ENCODE measurements at regions not wholly inside any gene's neighbourhood (a gene's known extent, or its start where the extent isn't known, plus 50 kb on each side); places are given as distances from the start of the nearest gene placed in this dataset.

DNA sequence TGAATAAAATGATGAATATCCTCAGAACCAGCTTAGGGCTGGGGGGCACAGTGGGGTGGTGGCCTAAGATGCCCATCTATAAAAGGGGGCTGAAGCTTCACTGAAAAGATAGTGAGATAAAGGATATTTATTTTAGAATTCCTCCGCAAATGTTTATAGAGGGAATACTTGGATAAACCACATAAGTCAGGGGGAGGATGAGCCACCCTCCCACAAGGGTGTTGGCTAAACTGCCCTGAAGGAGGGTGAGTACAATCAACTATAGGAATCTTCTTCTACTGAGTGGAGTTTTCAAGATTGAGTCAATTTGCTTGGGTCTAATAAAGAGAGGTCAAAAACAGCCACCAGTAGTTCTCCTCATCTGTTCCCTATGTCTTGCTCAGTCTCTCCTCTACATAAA is 114.5 kb upstream of the TANK start:
- no peaks in the 10 kb centered on the region for H4K20me1 ChIP-seq (replicated peaks; ENCODE audit: insufficient read depth)
- no peaks in the 10 kb centered on the region for H3K27me3 Mint-ChIP-seq (ENCODE audit: insufficient read depth, low read depth, poor library complexity)
- peaks cover 34% of the 10 kb centered on the region for H3K4me1 ChIP-seq (ENCODE audit: insufficient read depth)
- H3F3A ChIP-seq (replicated peaks; ENCODE audit: low read depth): no peaks in the 10 kb centered on the region
- no peak for DNase-seq (ENCODE audit: low spot score)
- H2AFZ ChIP-seq: 0 out of 2 replicates have a peak overlapping the region, but pooled peaks have one; percentile 28
- peaks cover 10% of the 10 kb centered on the region; the same call in 1 of the 2 replicates for H3K9me2 ChIP-seq (ENCODE audit: insufficient read depth)
- no peak for TF ChIP-seq ZNF114 (CRISPR knock-in tag; IDR thresholded peaks at IDR 0.05)
- no peak for TF ChIP-seq ZNF331 (CRISPR knock-in tag; IDR thresholded peaks at IDR 0.05; ENCODE audit: low read depth)
- no peak for TF ChIP-seq REST (IDR thresholded peaks at IDR 0.05; ENCODE audit: unreplicated experiment)
- TF ChIP-seq NANOG (IDR thresholded peaks at IDR 0.05; ENCODE audit: borderline replicate concordance): no peak
- TF ChIP-seq ETS1 (IDR thresholded peaks at IDR 0.05): no peak
- TF ChIP-seq EZH2phosphoT487 (IDR thresholded peaks at IDR 0.05; ENCODE audit: unreplicated experiment): no peak
- no peak for TF ChIP-seq CREB1 (CRISPR knock-in tag; IDR thresholded peaks at IDR 0.05; ENCODE audit: low read depth)
- no peaks in the 10 kb centered on the region for H3K36me3 Mint-ChIP-seq (ENCODE audit: low read depth)
- no peak for ATAC-seq
- no peaks in the 10 kb centered on the region for H3K79me2 ChIP-seq (replicated peaks; ENCODE audit: insufficient read depth)
- no peak overlapping the region for H3K4me2 ChIP-seq
- H3K27me3 ChIP-seq (ENCODE audit: insufficient read depth): no peaks in the 10 kb centered on the region
- H3K4me3 ChIP-seq: no peak overlapping the region
- H3K4me1 Mint-ChIP-seq: peaks cover 28% of the 10 kb centered on the region
- H3K27ac Mint-ChIP-seq: no peak overlapping the region
- no peak overlapping the region for H3K4me3 Mint-ChIP-seq
- no peaks in the 10 kb centered on the region for H3K36me3 ChIP-seq (ENCODE audit: insufficient read depth)
- H3K9me3 Mint-ChIP-seq: no peaks in the 10 kb centered on the region
- no peak overlapping the region for H3K27ac ChIP-seq (ENCODE audit: low read depth)

- H3K4me1 ChIP-seq (ENCODE audit: insufficient read depth): peaks cover 34% of the 10 kb centered on the region
- 0 out of 2 replicates have a peak overlapping the region, but pooled peaks have one; percentile 30 for H2AFZ ChIP-seq
- H3K27ac ChIP-seq (ENCODE audit: low read depth): no peak overlapping the region
- H3K79me2 ChIP-seq (replicated peaks; ENCODE audit: insufficient read depth): no peaks in the 10 kb centered on the region
- H3K4me3 Mint-ChIP-seq: no peak overlapping the region
- no peak overlapping the region for H3K27ac Mint-ChIP-seq
- H3F3A ChIP-seq (replicated peaks; ENCODE audit: low read depth): no peaks in the 10 kb centered on the region
- DNase-seq (ENCODE audit: low spot score) (no peak), ATAC-seq (no peak)
- H3K27me3 ChIP-seq (ENCODE audit: insufficient read depth): no peaks in the 10 kb centered on the region
- no peaks in the 10 kb centered on the region for H3K36me3 Mint-ChIP-seq (ENCODE audit: low read depth)
- H3K9me3 Mint-ChIP-seq: no peaks in the 10 kb centered on the region
- H4K20me1 ChIP-seq (replicated peaks; ENCODE audit: insufficient read depth): no peaks in the 10 kb centered on the region
- H3K27me3 Mint-ChIP-seq (ENCODE audit: insufficient read depth, low read depth, poor library complexity): no peaks in the 10 kb centered on the region
- no peak overlapping the region for H3K4me2 ChIP-seq
- H3K4me3 ChIP-seq: no peak overlapping the region
- peaks cover 10% of the 10 kb centered on the region; the same call in 1 of the 2 replicates for H3K9me2 ChIP-seq (ENCODE audit: insufficient read depth)
- H3K36me3 ChIP-seq (ENCODE audit: insufficient read depth): no peaks in the 10 kb centered on the region
- peaks cover 28% of the 10 kb centered on the region for H3K4me1 Mint-ChIP-seq
- TF ChIP-seq REST (IDR thresholded peaks at IDR 0.05; ENCODE audit: unreplicated experiment) (no peak), ZNF114 (CRISPR knock-in tag; IDR thresholded peaks at IDR 0.05) (no peak), JUNB (IDR thresholded peaks at IDR 0.05; ENCODE audit: unreplicated experiment) (no peak), POLR2AphosphoS5 (IDR thresholded peaks at IDR 0.05; ENCODE audit: low read depth) (no peak), STAT1 (IDR thresholded peaks at IDR 0.05; ENCODE audit: unreplicated experiment) (no peak), NANOG (IDR thresholded peaks at IDR 0.05; ENCODE audit: borderline replicate concordance) (no peak), ETS1 (IDR thresholded peaks at IDR 0.05) (no peak), EZH2 (IDR thresholded peaks at IDR 0.05; ENCODE audit: low read depth, unreplicated experiment) (no peak)
These were observed 113.4 kb upstream of the TANK start for GRCh38 chr2:161046876-161047275.
